ENCODE measurements at regions not wholly inside any gene's neighbourhood (a gene's known extent, or its start where the extent isn't known, plus 50 kb on each side); places are given as distances from the start of the nearest gene placed in this dataset.

- DNase-seq = no peak
- Histone ChIP-seq H3K36me3 (no peaks in the 10 kb centered on the region), H3K4me3 (ENCODE audit: low read depth, low read length) (no peak overlapping the region), H3K27ac (no peak overlapping the region), H3K9me3 (ENCODE audit: severe bottlenecking) (no peaks in the 10 kb centered on the region), H3K27me3 (ENCODE audit: insufficient read depth, low read depth, severe bottlenecking) (no peaks in the 10 kb centered on the region)
- TF ChIP-seq CTCF (IDR thresholded peaks at IDR 0.05; ENCODE audit: low read depth, low read length) = no peak
Measured at GRCh38 chr2:157085522-157085921, 172.0 kb upstream of the GALNT5 start.

DNA sequence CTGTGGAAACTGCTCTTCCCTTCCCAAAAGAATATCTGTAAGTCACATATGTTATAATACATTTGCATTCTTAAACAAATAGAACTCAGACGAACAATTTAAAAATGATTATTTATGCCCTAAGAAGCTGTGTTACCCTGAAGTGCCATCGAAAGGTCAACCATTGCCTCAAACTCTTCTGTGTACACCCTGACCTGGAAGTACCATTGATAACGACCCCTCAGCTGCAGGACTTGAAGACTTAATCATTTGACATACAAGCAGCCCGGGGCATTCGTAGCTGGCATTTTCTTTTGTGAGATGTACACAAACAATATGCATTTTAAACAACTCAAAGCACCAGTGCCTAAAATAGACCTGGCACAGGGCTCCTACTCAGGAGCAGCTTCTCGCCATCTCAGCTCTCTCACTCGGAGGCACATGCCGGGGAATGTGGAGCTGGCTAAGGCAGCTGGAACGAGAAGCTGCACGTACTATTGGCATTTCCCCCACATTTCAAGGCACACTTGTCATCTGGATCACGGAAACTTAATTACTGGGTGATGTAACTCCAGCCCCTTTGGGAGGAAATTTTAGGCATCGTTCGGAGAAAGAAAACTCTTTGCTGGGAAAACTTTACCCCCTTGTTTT is 170.0 kb upstream of the GALNT5 start:
- no peak overlapping the region for H3K27ac ChIP-seq
- no peak overlapping the region for H3K4me3 ChIP-seq (ENCODE audit: low read depth, low read length)
- no peaks in the 10 kb centered on the region for H3K27me3 ChIP-seq (ENCODE audit: insufficient read depth, low read depth, severe bottlenecking)
- no peaks in the 10 kb centered on the region for H3K36me3 ChIP-seq
- DNase-seq = no peak
- H3K9me3 ChIP-seq (ENCODE audit: severe bottlenecking) = no peaks in the 10 kb centered on the region
- TF ChIP-seq CTCF (IDR thresholded peaks at IDR 0.05; ENCODE audit: low read depth, low read length) = no peak

GRCh38 chr2:157093666-157094065 is 163.8 kb upstream of the GALNT5 start:
- no peak for DNase-seq
- Histone ChIP-seq H3K4me3 (ENCODE audit: low read depth, low read length) (no peak overlapping the region), H3K27ac (no peak overlapping the region), H3K36me3 (no peaks in the 10 kb centered on the region), H3K27me3 (ENCODE audit: insufficient read depth, low read depth, severe bottlenecking) (no peaks in the 10 kb centered on the region), H3K9me3 (ENCODE audit: severe bottlenecking) (no peaks in the 10 kb centered on the region)
- TF ChIP-seq CTCF (IDR thresholded peaks at IDR 0.05; ENCODE audit: low read depth, low read length) = no peak

DNA sequence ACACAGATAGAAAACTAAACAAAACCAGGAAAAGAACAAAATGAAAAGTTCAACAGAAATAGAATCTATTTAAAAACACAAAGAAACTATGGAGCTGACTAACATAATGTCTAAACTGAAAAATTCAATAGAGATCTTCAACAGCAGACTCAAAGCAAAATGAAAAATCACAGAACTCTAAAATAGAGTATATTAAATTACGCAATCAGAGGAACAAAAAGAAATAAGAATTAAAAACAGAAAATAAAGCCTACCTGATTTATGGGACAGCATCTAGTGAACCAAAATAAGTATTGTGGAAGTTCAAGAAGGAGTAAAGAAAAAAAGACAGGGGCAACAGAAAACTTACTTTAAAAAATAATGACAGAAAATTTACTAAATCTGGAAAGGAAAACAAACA is 152.1 kb upstream of the GALNT5 start:
- no peaks in the 10 kb centered on the region for H3K36me3 ChIP-seq
- no peak for TF ChIP-seq CTCF (IDR thresholded peaks at IDR 0.05; ENCODE audit: low read depth, low read length)
- no peak overlapping the region for H3K27ac ChIP-seq
- H3K27me3 ChIP-seq (ENCODE audit: insufficient read depth, low read depth, severe bottlenecking) = no peaks in the 10 kb centered on the region
- no peak overlapping the region for H3K4me3 ChIP-seq (ENCODE audit: low read depth, low read length)
- DNase-seq = no peak
- no peaks in the 10 kb centered on the region for H3K9me3 ChIP-seq (ENCODE audit: severe bottlenecking)

GRCh38 chr2:157106950-157107349 is 150.6 kb upstream of the GALNT5 start:
- no peak for DNase-seq
- no peaks in the 10 kb centered on the region for H3K9me3 ChIP-seq (ENCODE audit: severe bottlenecking)
- H3K4me3 ChIP-seq (ENCODE audit: low read depth, low read length) = no peak overlapping the region
- no peaks in the 10 kb centered on the region for H3K36me3 ChIP-seq
- no peak overlapping the region for H3K27ac ChIP-seq
- H3K27me3 ChIP-seq (ENCODE audit: insufficient read depth, low read depth, severe bottlenecking) = no peaks in the 10 kb centered on the region
- TF ChIP-seq CTCF (IDR thresholded peaks at IDR 0.05; ENCODE audit: low read depth, low read length) = no peak

GRCh38 chr2:157107460-157107859 is 150.0 kb upstream of the GALNT5 start:
- H3K9me3 ChIP-seq (ENCODE audit: severe bottlenecking) = no peaks in the 10 kb centered on the region
- H3K36me3 ChIP-seq = no peaks in the 10 kb centered on the region
- H3K27me3 ChIP-seq (ENCODE audit: insufficient read depth, low read depth, severe bottlenecking) = no peaks in the 10 kb centered on the region
- H3K27ac ChIP-seq = no peak overlapping the region
- no peak for DNase-seq
- TF ChIP-seq CTCF (IDR thresholded peaks at IDR 0.05; ENCODE audit: low read depth, low read length) = no peak
- no peak overlapping the region for H3K4me3 ChIP-seq (ENCODE audit: low read depth, low read length)
